ENCODE measurements at regions not wholly inside any gene's neighbourhood (a gene's known extent, or its start where the extent isn't known, plus 50 kb on each side); places are given as distances from the start of the nearest gene placed in this dataset.

DNA sequence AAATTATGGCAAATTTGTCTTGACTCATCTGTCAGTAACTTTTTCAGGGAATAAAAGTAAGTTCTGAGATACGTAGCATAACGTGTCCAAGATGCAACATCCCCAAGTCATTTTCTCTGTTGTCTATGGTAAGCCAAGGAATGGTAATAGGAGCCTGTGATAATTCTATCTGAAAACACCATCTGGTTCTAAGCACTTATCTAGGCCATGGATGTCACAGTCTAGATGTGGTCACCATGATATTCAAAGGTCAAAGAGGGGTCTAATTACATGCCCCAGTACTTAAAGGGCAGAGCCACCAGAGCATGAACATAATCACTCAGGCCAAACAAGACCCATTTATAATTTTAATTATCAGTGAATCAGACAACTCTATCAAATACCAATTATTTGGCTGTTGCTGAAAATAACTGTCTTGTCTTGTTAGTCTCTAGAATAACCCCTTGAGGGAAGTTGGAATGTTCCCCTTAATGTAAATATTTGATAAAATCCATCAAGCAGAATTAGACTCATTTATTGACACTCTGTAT lies 225.1 kb upstream of the MPPED2 start:
- Mint-ChIP-seq H3K27ac (no peak overlapping the region), H3K9me3 (no peaks in the 10 kb centered on the region), H3K27me3 (no peaks in the 10 kb centered on the region), H3K4me1 (no peaks in the 10 kb centered on the region), H3K4me3 (no peak overlapping the region), H3K36me3 (ENCODE audit: low read depth) (no peaks in the 10 kb centered on the region)
- intact Hi-C loops (cut with micrococcal nuclease): no loop called here
- CTCF ChIA-PET: no interaction called here
- TF ChIP-seq, protein P1, sequence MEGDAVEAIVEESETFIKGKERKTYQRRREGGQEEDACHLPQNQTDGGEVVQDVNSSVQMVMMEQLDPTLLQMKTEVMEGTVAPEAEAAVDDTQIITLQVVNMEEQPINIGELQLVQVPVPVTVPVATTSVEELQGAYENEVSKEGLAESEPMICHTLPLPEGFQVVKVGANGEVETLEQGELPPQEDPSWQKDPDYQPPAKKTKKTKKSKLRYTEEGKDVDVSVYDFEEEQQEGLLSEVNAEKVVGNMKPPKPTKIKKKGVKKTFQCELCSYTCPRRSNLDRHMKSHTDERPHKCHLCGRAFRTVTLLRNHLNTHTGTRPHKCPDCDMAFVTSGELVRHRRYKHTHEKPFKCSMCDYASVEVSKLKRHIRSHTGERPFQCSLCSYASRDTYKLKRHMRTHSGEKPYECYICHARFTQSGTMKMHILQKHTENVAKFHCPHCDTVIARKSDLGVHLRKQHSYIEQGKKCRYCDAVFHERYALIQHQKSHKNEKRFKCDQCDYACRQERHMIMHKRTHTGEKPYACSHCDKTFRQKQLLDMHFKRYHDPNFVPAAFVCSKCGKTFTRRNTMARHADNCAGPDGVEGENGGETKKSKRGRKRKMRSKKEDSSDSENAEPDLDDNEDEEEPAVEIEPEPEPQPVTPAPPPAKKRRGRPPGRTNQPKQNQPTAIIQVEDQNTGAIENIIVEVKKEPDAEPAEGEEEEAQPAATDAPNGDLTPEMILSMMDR (IDR thresholded peaks at IDR 0.05): no peak
- DNase-seq (no peak), ATAC-seq (ENCODE audit: low read depth) (no peak)
- POLR2A ChIA-PET: no interaction called here

DNA sequence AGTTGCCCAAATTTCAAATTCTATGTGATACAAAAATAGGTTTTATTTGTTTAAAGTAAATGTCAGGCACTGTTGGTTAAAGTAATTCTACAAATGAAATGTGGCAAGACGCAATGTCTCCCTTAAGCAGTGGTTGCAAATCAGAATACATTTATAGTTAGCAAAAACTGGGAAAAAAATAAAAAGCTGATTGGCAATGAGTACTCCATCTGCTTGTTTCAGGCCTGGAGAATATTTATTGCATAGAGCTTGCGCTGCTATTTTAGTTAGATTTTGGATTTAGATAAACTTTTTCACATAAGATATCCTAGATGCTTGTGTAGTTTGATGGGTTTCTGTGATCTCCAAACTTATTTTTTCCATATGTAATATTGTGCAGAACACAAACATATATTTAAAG lies 224.0 kb upstream of the MPPED2 start:
- ChIA-PET CTCF (no interaction called here), POLR2A (no interaction called here)
- no peak for ATAC-seq (ENCODE audit: low read depth)
- no peak overlapping the region for H3K27ac Mint-ChIP-seq
- DNase-seq: no peak
- no peaks in the 10 kb centered on the region for H3K4me1 Mint-ChIP-seq
- intact Hi-C loops (cut with micrococcal nuclease): no loop called here
- H3K36me3 Mint-ChIP-seq (ENCODE audit: low read depth): no peaks in the 10 kb centered on the region
- H3K4me3 Mint-ChIP-seq: no peak overlapping the region
- H3K9me3 Mint-ChIP-seq: no peaks in the 10 kb centered on the region
- TF ChIP-seq, protein P1 (IDR thresholded peaks at IDR 0.05): no peak
- H3K27me3 Mint-ChIP-seq: no peaks in the 10 kb centered on the region

DNA sequence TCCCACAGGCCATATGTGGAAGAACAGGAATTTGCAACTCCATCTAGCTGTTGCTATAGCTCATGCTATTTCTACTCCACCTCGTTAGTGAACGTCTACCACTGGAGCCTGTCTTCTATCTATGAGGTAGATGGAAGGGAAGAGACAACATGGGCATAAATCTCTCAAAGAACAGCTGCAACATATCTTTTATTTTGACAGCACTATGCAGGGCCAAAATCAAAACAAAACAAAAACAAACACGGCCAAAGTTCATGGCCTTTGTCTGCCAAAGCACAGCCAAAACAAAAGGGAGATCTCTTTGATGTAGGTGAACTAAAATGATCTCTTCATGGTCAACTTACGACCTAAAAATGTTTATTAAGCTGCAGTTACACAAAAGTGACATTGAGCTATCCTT lies 215.2 kb upstream of the MPPED2 start:
- no peak for ATAC-seq (ENCODE audit: low read depth)
- CTCF ChIA-PET: no interaction called here
- no peak overlapping the region for H3K4me3 Mint-ChIP-seq

GRCh38 chr11:30800904-30801303 lies 214.8 kb upstream of the MPPED2 start:
- H3K36me3 Mint-ChIP-seq (ENCODE audit: low read depth): no peaks in the 10 kb centered on the region
- H3K27me3 Mint-ChIP-seq: no peaks in the 10 kb centered on the region
- DNase-seq (no peak), ATAC-seq (ENCODE audit: low read depth) (no peak)
- TF ChIP-seq, protein P1 (IDR thresholded peaks at IDR 0.05): no peak
- ChIA-PET POLR2A (no interaction called here), CTCF (no interaction called here)
- no peak overlapping the region for H3K27ac Mint-ChIP-seq
- no peaks in the 10 kb centered on the region for H3K4me1 Mint-ChIP-seq
- intact Hi-C loops (cut with micrococcal nuclease): no loop called here
- H3K9me3 Mint-ChIP-seq: no peaks in the 10 kb centered on the region
- H3K4me3 Mint-ChIP-seq: no peak overlapping the region

More for the DNA sequence above, 215.2 kb upstream of the MPPED2 start:
- POLR2A ChIA-PET: no interaction called here
- H3K27me3 Mint-ChIP-seq: no peaks in the 10 kb centered on the region
- no peaks in the 10 kb centered on the region for H3K36me3 Mint-ChIP-seq (ENCODE audit: low read depth)
- TF ChIP-seq, protein P1 (IDR thresholded peaks at IDR 0.05): no peak
- no peak overlapping the region for H3K27ac Mint-ChIP-seq
- DNase-seq: no peak
- H3K9me3 Mint-ChIP-seq: no peaks in the 10 kb centered on the region
- intact Hi-C loops (cut with micrococcal nuclease): no loop called here
- H3K4me1 Mint-ChIP-seq: no peaks in the 10 kb centered on the region

- H3K4me3 Mint-ChIP-seq: no peak overlapping the region
- CTCF ChIA-PET: no interaction called here
- POLR2A ChIA-PET: no interaction called here
Measured at GRCh38 chr11:30798547-30799236, 212.5 kb upstream of the MPPED2 start.

More at GRCh38 chr11:30798547-30799236, 212.5 kb upstream of the MPPED2 start:
- Mint-ChIP-seq H3K9me3 (no peaks in the 10 kb centered on the region), H3K27ac (no peak overlapping the region), H3K36me3 (ENCODE audit: low read depth) (no peaks in the 10 kb centered on the region), H3K27me3 (no peaks in the 10 kb centered on the region), H3K4me1 (no peaks in the 10 kb centered on the region)
- TF ChIP-seq, protein P1 (IDR thresholded peaks at IDR 0.05): no peak
- ATAC-seq (ENCODE audit: low read depth) (no peak), DNase-seq (no peak)
- intact Hi-C loops (cut with micrococcal nuclease): no loop called here

Measured in activated B cell treated with CpG ODN at 0.5 μM for 24 hours (primary cell).